ENCODE measurements at regions not wholly inside any gene's neighbourhood (a gene's known extent, or its start where the extent isn't known, plus 50 kb on each side); places are given as distances from the start of the nearest gene placed in this dataset.
"Not testable (repeated sequence)": the region's sequence is repeated elsewhere in the genome, so short reads cannot be mapped to it uniquely, and the experiment has no call there.

- no peak for DNase-seq (ENCODE audit: low read depth in 1 of 2, low spot score in 1 of 2)
Measured at GRCh38 chr2:5618271-5618670, 73.9 kb upstream of the SOX11 start.

GRCh38 chr2:5625556-5626065, 66.6 kb upstream of the SOX11 start:
- H3K4me3 ChIP-seq; POLR2A ChIA-PET; H3K4me2 ChIP-seq; H3K4me1 ChIP-seq; DNase-seq (ENCODE audit: low read depth in 1 of 2, low spot score in 1 of 2); H3K27ac ChIP-seq; CTCF ChIA-PET; ATAC-seq; FAIRE-seq; H3K9me3 ChIP-seq: not testable (repeated sequence)
- WGBS (ENCODE audit: missing lambda C conversion rate): 5% methylated on average over 5 of the region's 5 CpGs

More at GRCh38 chr2:5618271-5618670, 73.9 kb upstream of the SOX11 start:
- TF ChIP-seq FOXS1 (CRISPR knock-in tag; IDR thresholded peaks at IDR 0.05) (no peak), ESRRA (IDR thresholded peaks at IDR 0.05; ENCODE audit: borderline replicate concordance, low read length) (no peak), FOSB (CRISPR knock-in tag; IDR thresholded peaks at IDR 0.05) (no peak), MAZ (IDR thresholded peaks at IDR 0.05; ENCODE audit: borderline replicate concordance, low read depth, low read length) (no peak), HOXB5 (CRISPR knock-in tag; IDR thresholded peaks at IDR 0.05) (no peak), HES2 (IDR thresholded peaks at IDR 0.05) (no peak), CHD4 (IDR thresholded peaks at IDR 0.05; ENCODE audit: borderline replicate concordance) (no peak), ZSCAN20 (CRISPR knock-in tag; IDR thresholded peaks at IDR 0.05) (no peak), SMC3 (IDR thresholded peaks at IDR 0.05) (no peak), TP53 (CRISPR knock-in tag; IDR thresholded peaks at IDR 0.05) (no peak), ZFP36 (IDR thresholded peaks at IDR 0.05; ENCODE audit: borderline replicate concordance, partially characterized antibody) (no peak), RFX5 (IDR thresholded peaks at IDR 0.05) (no peak), EP300 (IDR thresholded peaks at IDR 0.05) (no peak), RAD21 (conservative IDR thresholded peaks at IDR 0.05 in 1 of 2, IDR thresholded peaks at IDR 0.05 in 1 of 2) (no peak), ZNF302 (CRISPR knock-in tag; IDR thresholded peaks at IDR 0.05) (no peak), BCL3 (IDR thresholded peaks at IDR 0.05) (no peak), KDM1A (IDR thresholded peaks at IDR 0.05; ENCODE audit: low read depth) (no peak)
- CTCF ChIA-PET: no interaction called here
- ATAC-seq (no peak), FAIRE-seq (no peak)
- H3K9me3 ChIP-seq: peaks cover 5% of the 10 kb centered on the region; the same call in 1 of the 3 replicates
- WGBS (ENCODE audit: missing lambda C conversion rate): 16% methylated on average over 4 of the region's 4 CpGs
- POLR2A ChIA-PET: no interaction called here
- no peaks in the 10 kb centered on the region for H3K4me1 ChIP-seq
- no peak overlapping the region for H3K4me2 ChIP-seq
- H3K4me3 ChIP-seq: no peak overlapping the region
- H3K27ac ChIP-seq: no peak overlapping the region

- ATAC-seq; POLR2A ChIA-PET; DNase-seq (ENCODE audit: low read depth in 1 of 2, low spot score in 1 of 2); FAIRE-seq; H3K27ac ChIP-seq; H3K4me2 ChIP-seq; H3K4me1 ChIP-seq; H3K4me3 ChIP-seq; CTCF ChIA-PET; H3K9me3 ChIP-seq: not testable (repeated sequence)
- 14% methylated on average over 3 of the region's 6 CpGs for WGBS (ENCODE audit: missing lambda C conversion rate)
Measured at GRCh38 chr2:5628484-5628883, 63.7 kb upstream of the SOX11 start.

GRCh38 chr2:5629510-5629909, 62.7 kb upstream of the SOX11 start:
- H3K27ac ChIP-seq; H3K4me2 ChIP-seq; H3K4me3 ChIP-seq; FAIRE-seq; H3K9me3 ChIP-seq; ATAC-seq; CTCF ChIA-PET; H3K4me1 ChIP-seq; DNase-seq (ENCODE audit: low read depth in 1 of 2, low spot score in 1 of 2); POLR2A ChIA-PET: not testable (repeated sequence)
- 6% methylated on average over 11 of the region's 11 CpGs for WGBS (ENCODE audit: missing lambda C conversion rate)

GRCh38 chr2:5637051-5637450, 55.1 kb upstream of the SOX11 start:
- H3K9me3 ChIP-seq; DNase-seq (ENCODE audit: low read depth in 1 of 2, low spot score in 1 of 2); FAIRE-seq; CTCF ChIA-PET; POLR2A ChIA-PET; H3K27ac ChIP-seq; ATAC-seq; H3K4me1 ChIP-seq; H3K4me2 ChIP-seq; H3K4me3 ChIP-seq: not testable (repeated sequence)
- WGBS (ENCODE audit: missing lambda C conversion rate): 24% methylated on average over 2 of the region's 2 CpGs

Small RNA genes in the stretch of these regions (small RNA-seq; reads per million reads assigned to genes)
- gene RF00322 (0 reads per million in 6 experiments), gene RNU6-649P (0 reads per million in 6 experiments)
